ENCODE measurements at regions not wholly inside any gene's neighbourhood (a gene's known extent, or its start where the extent isn't known, plus 50 kb on each side); places are given as distances from the start of the nearest gene placed in this dataset.

DNA sequence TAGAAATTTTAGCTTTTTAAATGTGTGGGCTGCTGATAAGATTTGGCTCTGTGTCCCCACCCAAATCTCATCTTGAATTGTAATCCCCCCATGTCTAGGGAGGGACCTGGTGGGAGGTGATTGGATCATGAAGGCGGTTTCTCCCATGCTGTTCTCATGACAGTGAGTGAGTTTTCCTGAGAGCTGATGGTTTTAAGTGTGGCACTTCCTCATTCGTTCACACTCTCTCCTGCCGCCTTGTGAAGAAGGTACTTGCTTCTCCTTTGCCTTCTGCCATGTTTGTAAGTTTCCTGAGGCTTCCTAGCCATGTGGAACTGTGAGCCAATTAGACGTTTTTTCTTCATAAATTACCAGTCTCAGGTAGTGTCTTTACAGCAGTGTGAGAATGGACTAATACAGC, 127.8 kb upstream of the MVB12B start:
- Histone ChIP-seq H3K36me3 (ENCODE audit: control insufficient read depth in 4 of 4, insufficient read depth in 3 of 4, low read depth in 1 of 4, low read length in 3 of 4) (no peaks in the 10 kb centered on the region), H3K9me3 (ENCODE audit: control insufficient read depth in 4 of 4, low read length in 3 of 4) (peaks cover 0 to 9% (median 0%) of the 10 kb centered on the region in 4 donors), H3K27me3 (ENCODE audit: control insufficient read depth in 4 of 4, insufficient read depth in 4 of 4, low read length in 3 of 4) (peaks cover 0 to 3% (median 0%) of the 10 kb centered on the region in 4 donors), H3K4me3 (ENCODE audit: low read depth in 1 of 3, low read length in 3 of 3) (no peak overlapping the region), H3K4me1 (ENCODE audit: control insufficient read depth in 4 of 4, insufficient read depth in 4 of 4, low read length in 3 of 4) (no peaks in the 10 kb centered on the region), H3K9ac (ENCODE audit: low read depth in 1 of 2, low read length in 2 of 2) (no peak overlapping the region), H3K27ac (ENCODE audit: low read depth in 1 of 2, low read length in 2 of 2) (no peak overlapping the region)
- no peak for DNase-seq (ENCODE audit: low spot score)
- TF ChIP-seq SP1 (IDR thresholded peaks at IDR 0.05) (no peak), HNF4A (conservative IDR thresholded peaks at IDR 0.05) (no peak), FOXA2 (IDR thresholded peaks at IDR 0.05) (no peak), JUND (IDR thresholded peaks at IDR 0.05) (no peak), TAF1 (conservative IDR thresholded peaks at IDR 0.05) (no peak), NR2F2 (IDR thresholded peaks at IDR 0.05) (no peak), EGR1 (IDR thresholded peaks at IDR 0.05; ENCODE audit: low read depth in 2 of 2) (no peak), RXRA (IDR thresholded peaks at IDR 0.05) (no peak), YY1 (IDR thresholded peaks at IDR 0.05) (no peak), RAD21 (IDR thresholded peaks at IDR 0.05) (no peak)
- TF ChIP-seq, protein P1, sequence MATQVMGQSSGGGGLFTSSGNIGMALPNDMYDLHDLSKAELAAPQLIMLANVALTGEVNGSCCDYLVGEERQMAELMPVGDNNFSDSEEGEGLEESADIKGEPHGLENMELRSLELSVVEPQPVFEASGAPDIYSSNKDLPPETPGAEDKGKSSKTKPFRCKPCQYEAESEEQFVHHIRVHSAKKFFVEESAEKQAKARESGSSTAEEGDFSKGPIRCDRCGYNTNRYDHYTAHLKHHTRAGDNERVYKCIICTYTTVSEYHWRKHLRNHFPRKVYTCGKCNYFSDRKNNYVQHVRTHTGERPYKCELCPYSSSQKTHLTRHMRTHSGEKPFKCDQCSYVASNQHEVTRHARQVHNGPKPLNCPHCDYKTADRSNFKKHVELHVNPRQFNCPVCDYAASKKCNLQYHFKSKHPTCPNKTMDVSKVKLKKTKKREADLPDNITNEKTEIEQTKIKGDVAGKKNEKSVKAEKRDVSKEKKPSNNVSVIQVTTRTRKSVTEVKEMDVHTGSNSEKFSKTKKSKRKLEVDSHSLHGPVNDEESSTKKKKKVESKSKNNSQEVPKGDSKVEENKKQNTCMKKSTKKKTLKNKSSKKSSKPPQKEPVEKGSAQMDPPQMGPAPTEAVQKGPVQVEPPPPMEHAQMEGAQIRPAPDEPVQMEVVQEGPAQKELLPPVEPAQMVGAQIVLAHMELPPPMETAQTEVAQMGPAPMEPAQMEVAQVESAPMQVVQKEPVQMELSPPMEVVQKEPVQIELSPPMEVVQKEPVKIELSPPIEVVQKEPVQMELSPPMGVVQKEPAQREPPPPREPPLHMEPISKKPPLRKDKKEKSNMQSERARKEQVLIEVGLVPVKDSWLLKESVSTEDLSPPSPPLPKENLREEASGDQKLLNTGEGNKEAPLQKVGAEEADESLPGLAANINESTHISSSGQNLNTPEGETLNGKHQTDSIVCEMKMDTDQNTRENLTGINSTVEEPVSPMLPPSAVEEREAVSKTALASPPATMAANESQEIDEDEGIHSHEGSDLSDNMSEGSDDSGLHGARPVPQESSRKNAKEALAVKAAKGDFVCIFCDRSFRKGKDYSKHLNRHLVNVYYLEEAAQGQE (IDR thresholded peaks at IDR 0.05), result no peak
- TF ChIP-seq, protein P2, sequence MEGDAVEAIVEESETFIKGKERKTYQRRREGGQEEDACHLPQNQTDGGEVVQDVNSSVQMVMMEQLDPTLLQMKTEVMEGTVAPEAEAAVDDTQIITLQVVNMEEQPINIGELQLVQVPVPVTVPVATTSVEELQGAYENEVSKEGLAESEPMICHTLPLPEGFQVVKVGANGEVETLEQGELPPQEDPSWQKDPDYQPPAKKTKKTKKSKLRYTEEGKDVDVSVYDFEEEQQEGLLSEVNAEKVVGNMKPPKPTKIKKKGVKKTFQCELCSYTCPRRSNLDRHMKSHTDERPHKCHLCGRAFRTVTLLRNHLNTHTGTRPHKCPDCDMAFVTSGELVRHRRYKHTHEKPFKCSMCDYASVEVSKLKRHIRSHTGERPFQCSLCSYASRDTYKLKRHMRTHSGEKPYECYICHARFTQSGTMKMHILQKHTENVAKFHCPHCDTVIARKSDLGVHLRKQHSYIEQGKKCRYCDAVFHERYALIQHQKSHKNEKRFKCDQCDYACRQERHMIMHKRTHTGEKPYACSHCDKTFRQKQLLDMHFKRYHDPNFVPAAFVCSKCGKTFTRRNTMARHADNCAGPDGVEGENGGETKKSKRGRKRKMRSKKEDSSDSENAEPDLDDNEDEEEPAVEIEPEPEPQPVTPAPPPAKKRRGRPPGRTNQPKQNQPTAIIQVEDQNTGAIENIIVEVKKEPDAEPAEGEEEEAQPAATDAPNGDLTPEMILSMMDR (IDR thresholded peaks at IDR 0.05; ENCODE audit: low read depth, low read length, missing input control), result no peak
- TF ChIP-seq, protein P3, sequence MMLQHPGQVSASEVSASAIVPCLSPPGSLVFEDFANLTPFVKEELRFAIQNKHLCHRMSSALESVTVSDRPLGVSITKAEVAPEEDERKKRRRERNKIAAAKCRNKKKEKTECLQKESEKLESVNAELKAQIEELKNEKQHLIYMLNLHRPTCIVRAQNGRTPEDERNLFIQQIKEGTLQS (IDR thresholded peaks at IDR 0.05), result no peak
- WGBS, result 69% methylated on average over 4 of the region's 4 CpGs

DNA sequence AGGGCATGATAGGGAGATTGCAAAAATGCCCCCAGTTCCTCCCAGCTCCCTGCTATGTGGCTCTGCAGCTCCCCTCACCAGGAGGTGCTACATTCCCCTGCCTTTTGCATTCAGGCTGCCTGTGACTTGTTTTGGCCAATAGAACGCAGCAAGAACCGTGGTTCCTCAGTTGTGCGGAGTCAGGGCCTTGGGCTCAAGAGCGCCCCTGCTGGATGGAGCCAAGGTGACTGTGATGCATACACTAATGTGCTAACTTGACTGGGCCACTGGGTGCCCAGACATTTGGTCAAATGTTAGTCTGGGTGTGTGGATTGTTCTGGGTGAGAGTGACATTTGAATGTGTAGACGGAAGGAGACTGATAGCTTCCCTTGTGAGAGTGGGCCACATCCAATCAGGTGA, 123.3 kb upstream of the MVB12B start:
- H3K4me1 ChIP-seq (ENCODE audit: control insufficient read depth in 4 of 4, insufficient read depth in 4 of 4, low read length in 3 of 4), result no peaks in the 10 kb centered on the region
- H3K9ac ChIP-seq (ENCODE audit: low read depth in 1 of 2, low read length in 2 of 2), result no peak overlapping the region
- H3K4me3 ChIP-seq (ENCODE audit: low read depth in 1 of 3, low read length in 3 of 3), result no peak overlapping the region
- TF ChIP-seq YY1 (IDR thresholded peaks at IDR 0.05) (no peak), SP1 (IDR thresholded peaks at IDR 0.05) (no peak), TAF1 (conservative IDR thresholded peaks at IDR 0.05) (no peak)
- TF ChIP-seq, protein P4, sequence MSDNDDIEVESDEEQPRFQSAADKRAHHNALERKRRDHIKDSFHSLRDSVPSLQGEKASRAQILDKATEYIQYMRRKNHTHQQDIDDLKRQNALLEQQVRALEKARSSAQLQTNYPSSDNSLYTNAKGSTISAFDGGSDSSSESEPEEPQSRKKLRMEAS (IDR thresholded peaks at IDR 0.05), result no peak
- TF ChIP-seq, protein P1 (IDR thresholded peaks at IDR 0.05), result no peak
- no peaks in the 10 kb centered on the region for H3K36me3 ChIP-seq (ENCODE audit: control insufficient read depth in 4 of 4, insufficient read depth in 3 of 4, low read depth in 1 of 4, low read length in 3 of 4)
- DNase-seq (ENCODE audit: low spot score), result no peak
- no peaks in the 10 kb centered on the region for H3K27me3 ChIP-seq (ENCODE audit: control insufficient read depth in 4 of 4, insufficient read depth in 4 of 4, low read length in 3 of 4)
- H3K9me3 ChIP-seq (ENCODE audit: control insufficient read depth in 4 of 4, low read length in 3 of 4), result peaks cover 0 to 9% (median 0%) of the 10 kb centered on the region in 4 donors
- H3K27ac ChIP-seq (ENCODE audit: low read depth in 1 of 2, low read length in 2 of 2), result no peak overlapping the region
- WGBS, result 93% methylated on average over 5 of the region's 5 CpGs
